22Rv1 (cell line): ENCODE measurements at regions not wholly inside any gene's neighbourhood (a gene's known extent, or its start where the extent isn't known, plus 50 kb on each side); places are given as distances from the start of the nearest gene placed in this dataset.

ENCODE experiments used
- H3K27ac ChIP-seq: fragments of 450-650 bp; 2 replicates; pipeline ENCODE4 v1.5.1; 2017
- ZFX ChIP-seq: fragments of 450-650 bp; IDR thresholded peaks from 2 replicates; pipeline ENCODE4 v1.6.1; 2017; ENCODE audit warnings: antibody characterized with exemption, borderline replicate concordance
- TF ChIP-seq, protein P1 (sequence below): fragments of 450-650 bp; IDR thresholded peaks from 2 replicates; pipeline ENCODE4 v1.5.1; 2017; ENCODE audit warnings: mild to moderate bottlenecking

DNA sequence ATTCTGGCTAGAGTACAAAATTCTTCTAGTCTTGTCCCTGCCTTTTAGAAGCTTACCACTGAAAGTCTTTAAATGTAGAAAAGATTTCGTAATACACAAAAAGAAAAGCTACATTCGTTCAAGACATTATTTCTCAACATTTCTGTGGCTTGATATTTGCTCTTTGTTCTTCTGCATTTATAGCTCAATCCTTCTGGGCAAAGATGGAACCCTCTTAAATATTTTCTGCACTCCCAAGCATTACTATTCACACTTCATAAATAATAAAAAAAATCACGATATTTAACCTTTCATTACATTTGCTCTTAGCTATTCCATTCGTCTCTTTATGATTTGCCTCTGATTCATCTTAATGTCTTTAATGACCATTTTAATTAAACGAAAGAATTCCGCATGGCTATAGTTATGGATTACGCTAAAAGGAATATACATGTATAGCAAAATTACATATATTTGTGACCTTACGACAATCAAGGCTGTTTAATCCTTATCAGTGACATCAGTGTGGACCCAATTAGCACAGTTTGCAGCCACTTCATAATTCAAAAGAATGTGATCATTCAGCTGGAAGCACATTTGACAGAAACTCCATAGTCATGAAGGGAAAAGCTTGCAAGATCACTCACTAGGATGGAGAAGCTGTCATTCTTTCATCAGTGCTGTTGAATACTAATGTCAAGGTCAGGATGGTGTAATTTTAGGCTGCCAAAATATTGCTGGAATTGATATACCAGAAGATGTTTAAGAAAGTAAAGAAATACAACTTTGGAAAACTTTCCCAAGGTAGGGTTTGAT, 1075.0 kb upstream of the TENM3 start:
- TF ChIP-seq, protein P1, sequence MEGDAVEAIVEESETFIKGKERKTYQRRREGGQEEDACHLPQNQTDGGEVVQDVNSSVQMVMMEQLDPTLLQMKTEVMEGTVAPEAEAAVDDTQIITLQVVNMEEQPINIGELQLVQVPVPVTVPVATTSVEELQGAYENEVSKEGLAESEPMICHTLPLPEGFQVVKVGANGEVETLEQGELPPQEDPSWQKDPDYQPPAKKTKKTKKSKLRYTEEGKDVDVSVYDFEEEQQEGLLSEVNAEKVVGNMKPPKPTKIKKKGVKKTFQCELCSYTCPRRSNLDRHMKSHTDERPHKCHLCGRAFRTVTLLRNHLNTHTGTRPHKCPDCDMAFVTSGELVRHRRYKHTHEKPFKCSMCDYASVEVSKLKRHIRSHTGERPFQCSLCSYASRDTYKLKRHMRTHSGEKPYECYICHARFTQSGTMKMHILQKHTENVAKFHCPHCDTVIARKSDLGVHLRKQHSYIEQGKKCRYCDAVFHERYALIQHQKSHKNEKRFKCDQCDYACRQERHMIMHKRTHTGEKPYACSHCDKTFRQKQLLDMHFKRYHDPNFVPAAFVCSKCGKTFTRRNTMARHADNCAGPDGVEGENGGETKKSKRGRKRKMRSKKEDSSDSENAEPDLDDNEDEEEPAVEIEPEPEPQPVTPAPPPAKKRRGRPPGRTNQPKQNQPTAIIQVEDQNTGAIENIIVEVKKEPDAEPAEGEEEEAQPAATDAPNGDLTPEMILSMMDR: no peak
- TF ChIP-seq ZFX: no peak
- no peak overlapping the region for H3K27ac ChIP-seq

DNA sequence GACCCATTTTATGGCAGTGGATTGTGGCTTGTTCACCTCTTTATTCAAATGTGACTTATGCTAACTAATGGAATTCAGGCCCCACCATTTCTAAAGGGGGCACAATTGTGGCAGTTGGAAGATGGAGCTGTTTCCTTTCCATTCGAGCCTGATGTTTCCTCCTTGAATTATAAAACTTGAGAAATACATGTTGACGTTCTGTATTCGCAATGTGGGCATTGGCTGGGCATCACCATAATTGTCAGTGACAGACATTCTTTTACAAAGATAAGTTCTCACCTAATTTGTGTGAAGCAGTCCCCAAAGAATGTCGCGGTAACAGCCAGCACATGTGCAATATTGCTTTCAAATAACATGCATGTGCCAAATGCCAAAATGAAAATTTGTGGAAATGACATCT, 1070.2 kb upstream of the TENM3 start:
- H3K27ac ChIP-seq: no peak overlapping the region
- TF ChIP-seq, protein P1: no peak
- no peak for TF ChIP-seq ZFX

DNA sequence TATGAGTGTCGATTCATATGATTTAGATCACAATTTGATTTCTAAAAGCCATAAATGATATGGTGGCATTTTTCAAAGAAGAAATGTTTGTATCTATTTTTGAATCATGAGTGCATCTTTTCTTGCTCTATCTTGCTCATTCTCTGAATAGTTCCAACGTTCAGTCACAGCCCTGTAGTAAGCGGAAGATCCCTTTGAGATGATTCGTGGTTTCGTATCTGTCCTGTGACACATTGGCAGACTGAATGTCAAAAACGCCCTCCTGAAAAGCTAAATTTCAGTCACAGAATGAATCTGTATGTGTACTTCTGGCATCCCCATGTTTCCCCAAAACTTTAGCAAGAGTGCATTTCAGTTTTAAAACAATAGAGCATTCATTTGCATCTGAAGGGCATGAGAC, 1066.9 kb upstream of the TENM3 start:
- TF ChIP-seq, protein P1: no peak
- no peak for TF ChIP-seq ZFX

DNA sequence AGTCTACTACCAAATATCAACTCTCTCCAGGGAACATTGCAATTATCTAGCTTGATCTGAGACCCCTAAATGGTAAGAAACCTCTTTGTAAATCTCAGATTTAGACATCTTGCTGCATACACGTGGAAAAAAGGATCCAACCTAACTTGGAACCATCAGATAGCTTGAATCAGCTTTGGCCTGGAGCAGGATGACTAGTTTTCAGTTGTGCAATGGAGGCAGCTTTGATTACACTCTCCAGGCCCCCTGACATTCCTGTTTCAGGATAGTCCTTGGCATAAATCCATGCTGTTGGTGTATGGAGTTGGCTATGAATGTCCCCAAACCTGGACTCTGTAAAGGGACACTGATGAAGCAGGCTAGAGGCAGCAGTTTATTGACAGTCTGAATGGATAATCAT, 1061.9 kb upstream of the TENM3 start:
- no peak overlapping the region for H3K27ac ChIP-seq
- TF ChIP-seq, protein P1: no peak
- no peak for TF ChIP-seq ZFX

More for the DNA sequence above, 1066.9 kb upstream of the TENM3 start:
- H3K27ac ChIP-seq: no peak overlapping the region

DNA sequence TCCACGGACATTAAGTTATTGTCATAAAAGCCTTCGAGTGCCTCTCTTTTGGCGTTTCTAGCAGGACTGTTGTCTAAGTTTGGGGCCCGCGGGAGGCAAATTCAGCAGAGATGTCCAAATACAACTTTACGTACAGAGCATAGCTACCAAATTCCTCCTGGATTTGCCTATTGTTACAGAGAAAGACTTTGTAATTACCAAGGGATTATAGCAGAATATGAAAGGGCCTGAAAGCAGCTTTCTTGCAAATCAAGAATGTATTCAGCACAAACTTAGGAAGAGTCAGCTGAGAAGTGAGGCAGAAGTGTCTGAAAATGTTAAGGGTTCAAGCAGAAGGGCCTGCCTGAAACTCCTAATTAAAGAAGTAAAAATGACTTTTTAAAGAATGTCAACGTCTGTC, 1053.5 kb upstream of the TENM3 start:
- no peak overlapping the region for H3K27ac ChIP-seq
- TF ChIP-seq ZFX: no peak
- TF ChIP-seq, protein P1: no peak

DNA sequence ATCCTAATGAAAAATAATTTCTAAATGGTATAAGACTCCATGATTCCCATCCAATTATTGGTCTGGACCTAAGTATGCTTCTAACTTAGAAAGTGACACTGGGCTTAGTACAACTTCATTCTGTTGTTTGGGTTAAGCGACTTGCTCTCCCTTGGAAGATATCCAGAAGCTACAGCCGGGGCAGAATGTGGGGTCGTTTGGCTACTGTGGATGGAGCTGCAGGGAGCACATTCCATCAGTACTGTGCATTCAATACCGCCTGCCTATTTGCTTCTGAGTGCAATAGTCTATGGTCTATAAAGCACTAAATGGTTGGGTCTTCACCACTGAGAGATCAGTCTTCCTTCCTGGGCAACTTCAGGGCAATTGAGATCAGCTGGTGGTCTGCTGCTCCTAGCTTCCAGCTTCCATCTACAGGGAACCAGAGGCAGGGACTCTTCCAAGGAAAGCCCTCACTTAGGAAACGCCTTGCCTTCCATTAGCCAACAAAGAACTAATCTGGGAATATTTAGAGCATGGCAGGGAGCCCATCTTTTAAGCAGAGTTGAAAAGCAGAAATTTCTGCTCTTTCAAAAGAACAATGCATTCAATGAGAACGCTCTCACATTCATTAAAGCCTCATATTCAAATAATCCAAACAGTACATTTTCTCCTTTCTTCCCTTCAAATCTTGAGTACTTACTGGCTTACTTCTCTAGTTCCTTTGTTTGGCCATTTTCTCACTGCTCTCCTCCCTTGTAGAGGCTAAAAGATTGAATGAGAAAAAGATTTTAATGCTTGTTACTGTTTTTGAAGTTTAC, 1049.9 kb upstream of the TENM3 start:
- H3K27ac ChIP-seq: no peak overlapping the region
- TF ChIP-seq ZFX: no peak
- TF ChIP-seq, protein P1: no peak

DNA sequence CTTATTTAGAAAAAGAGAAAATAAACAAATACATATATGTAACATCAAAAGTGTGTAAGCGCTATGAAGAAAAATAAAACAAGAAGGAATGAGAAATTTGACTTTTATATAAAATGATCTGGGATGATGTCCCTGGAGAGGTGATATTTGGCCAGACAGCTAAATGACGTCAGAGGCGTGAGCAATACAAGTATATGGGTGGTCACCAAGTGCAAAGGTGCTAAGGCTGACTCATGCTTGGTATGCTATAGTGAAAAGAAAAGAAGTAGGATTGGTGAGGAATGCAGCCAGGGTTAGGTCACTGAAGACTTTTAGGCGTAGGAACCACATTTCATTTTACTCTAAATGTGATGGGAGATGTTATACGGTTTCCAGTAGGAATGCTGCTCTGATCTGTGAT, 1049.1 kb upstream of the TENM3 start:
- no peak overlapping the region for H3K27ac ChIP-seq
- TF ChIP-seq, protein P1: no peak
- TF ChIP-seq ZFX: no peak
